Stimulated activated CD8-positive, alpha-beta memory T cell treated with anti-CD3 and anti-CD28 coated beads, Interleukin-15, amount 100 ng/mL, for 48 hours (primary cell): ENCODE measurements at regions not wholly inside any gene's neighbourhood (a gene's known extent, or its start where the extent isn't known, plus 50 kb on each side); places are given as distances from the start of the nearest gene placed in this dataset.

Experiments
- DNase-seq, 2 donors: peaks; one replicate each; pipeline ENCODE4 v3.0.0-alpha.2; 2020; ENCODE audit warnings: low read depth in 2 of 2

DNA sequence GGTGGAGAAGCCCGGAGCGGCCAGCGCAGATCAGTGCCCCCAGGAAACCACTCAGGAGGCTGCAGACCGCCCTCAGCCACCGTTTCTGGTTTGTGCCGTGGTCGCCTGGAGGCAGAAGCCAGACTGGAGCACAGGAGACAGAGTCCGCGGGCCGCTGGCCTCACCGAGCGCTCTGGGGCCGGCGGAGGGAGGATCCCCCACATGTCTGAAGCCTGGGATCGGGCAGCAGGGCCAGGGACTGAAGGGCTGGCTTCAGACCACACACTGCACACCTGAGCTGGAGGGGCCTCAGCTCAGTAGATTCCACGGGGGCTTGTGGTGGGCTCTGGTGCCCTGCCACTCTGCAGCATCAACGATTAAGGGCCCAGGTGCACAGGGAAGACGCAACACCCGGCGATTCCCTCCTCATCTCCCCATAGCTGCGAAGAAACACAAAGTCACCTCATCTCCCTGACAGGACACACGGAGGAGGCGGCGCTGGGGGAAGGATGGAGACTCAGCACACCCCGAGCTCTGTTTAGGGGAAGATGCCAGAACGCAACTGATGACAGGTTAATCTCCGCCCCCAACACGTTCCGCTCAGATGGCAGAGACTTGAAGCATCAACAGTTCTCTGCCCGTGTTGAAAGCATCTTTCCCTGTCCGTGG, 408.1 kb downstream of the GALR1 start:
- no peak for DNase-seq

DNA sequence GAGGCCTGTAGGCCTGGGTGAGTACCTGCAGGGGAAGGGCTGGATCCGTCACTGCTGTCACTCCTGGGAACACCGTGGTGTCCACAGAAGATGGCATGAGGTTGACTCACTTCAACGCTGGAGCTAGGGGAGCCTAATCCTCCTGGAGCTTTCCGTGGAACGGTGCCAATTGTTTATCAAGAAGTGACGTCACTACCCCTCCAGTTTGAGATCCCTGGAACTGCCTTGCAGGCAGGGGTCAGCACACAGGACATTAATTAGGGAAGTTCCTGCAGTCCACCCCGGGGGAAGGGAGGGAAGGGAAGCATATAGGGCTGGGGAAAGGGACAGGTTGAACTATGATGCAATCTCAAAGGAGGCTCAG, 408.6 kb downstream of the GALR1 start:
- DNase-seq: no peak

DNA sequence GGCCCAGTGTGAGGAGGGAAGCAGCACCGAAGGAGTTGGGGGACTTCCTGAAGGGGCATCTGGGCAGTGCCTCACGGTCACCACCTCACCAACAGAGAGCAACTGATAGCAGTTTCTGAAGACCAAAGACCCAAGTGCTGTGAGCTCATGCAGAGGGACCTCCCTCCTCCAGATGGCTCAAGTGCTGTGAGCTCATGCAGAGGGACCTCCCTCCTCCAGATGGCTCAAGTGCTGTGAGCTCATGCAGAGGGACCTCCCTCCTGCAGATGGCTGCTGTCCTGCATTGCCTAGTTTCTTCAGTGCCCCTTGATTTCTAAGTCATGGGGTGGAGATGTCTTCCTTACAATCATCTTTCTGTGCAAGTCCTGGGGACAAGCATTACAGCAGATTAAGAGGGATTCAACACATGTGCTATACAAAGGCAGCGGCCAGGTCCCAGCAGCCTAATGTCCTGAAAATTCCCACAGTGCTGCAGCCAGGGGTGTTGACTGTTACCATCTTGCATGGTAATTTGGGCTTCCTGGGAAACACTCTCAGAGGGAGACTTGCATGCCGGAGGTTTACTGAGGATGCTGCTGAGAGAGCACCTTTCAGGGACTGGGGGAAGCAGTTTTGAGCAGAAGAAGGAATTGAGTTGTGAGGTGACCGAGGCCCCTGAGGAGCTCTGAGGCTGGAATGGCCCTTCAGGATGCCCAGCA, 409.3 kb downstream of the GALR1 start:
- DNase-seq: no peak

DNA sequence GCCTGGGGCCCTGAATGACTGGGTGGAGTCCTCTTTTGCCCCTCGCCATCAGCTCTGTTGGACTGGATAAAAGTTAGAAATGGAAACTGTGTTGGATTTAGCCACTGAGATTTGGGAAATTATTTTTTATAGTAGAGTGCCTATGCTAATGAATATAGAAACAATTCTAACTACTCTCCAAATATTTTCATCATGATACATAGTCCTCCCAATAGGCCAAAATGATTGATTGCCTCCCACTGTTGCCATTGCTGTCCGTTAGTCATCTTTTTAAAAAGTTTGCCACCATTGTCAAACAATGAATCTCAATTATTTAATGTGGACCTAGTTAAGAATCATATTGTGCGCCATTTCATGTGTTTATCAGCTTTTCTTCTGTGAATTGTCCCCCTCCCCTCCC, 417.0 kb downstream of the GALR1 start:
- no peak for DNase-seq

DNA sequence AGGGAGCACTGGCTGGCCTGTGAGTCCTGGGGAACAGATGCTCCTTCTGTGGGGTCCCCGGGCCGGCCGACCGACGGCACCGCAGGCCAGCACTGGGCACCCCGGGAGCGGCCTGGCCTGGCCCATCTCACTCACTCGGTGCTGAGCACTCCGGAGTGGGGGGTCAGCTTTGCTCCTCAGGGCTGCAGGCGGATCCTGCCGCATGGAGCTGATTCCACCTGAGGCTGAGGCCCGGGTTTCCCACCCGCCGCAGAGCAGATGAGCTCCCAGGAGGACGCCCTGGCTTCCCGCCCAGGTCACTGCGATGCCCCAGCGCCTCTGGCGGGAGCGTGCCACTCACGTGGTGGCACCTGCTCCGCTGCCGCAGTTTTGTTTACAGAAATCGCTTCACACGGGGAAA, 418.6 kb downstream of the GALR1 start:
- no peak for DNase-seq

DNA sequence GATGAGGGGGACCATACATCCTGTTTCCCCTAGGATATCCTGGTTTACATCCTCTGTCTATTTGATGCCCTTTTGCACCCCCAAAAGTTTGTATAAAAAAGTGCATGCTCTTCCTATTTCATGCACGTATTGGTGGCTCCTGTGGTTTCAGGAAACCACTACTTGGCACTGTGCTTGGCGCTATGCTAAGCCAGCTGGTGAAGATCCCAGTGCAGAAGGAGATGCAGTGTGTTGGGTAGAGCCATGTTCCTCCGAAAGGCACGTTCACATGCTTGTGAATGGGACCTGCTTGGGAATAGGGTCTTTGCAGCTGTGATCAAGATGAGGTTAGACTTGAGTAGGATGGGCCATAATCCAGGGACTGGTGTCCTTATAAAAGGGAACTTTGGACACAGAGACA, 419.7 kb downstream of the GALR1 start:
- no peak for DNase-seq

DNA sequence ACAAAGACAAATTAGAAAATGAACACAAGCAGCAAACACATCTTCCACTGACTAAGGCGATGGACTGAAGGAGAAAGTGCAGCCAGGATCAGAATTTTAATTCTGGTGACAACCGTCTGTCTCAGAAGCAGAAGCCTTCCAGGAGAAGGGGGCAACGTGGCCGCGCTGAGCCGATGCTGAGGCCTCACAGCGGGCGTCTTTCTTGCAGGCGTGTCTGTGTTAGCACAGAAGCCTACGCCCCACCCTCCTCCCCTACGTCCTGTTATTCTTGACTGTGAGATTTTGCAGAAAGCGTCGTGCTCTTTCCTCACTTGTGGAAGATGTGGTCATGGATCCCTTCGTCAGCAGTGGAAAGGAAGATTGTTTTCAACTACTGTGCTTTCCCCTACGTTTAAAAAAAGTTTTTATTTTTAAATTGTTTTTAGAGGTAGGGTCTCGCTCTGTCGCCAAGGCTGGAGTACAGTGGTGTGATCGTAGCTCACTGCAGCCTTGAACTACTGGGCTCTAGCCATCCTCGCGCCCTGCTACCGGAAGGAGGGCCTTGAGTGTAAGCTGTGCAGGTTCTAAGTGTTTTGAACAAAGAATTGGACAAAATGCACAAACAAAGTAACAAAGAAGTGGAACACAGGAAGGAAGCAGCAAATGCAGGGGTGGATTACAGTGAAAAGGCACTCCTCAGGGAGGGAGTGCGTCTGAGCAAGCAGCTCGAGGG, 422.0 kb downstream of the GALR1 start:
- DNase-seq: no peak

DNA sequence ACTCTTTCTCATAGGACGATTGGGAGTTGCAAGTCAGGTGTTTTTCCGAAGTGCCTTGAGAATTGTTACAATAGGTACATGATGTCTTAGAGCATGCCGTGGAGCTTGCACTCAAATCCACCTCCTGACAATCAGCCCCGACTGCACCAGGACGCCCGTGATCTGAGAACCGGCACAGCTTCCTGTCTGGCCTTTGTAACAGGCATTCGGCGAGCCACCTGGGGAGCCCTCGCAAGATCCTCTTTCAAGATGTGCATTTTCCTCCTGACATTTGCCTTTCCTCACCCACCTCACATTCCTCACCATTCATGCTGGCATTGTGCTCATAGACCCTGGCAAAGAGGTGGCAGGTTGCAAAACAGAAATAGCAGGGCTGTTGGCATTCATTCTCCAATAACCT, 427.3 kb downstream of the GALR1 start:
- no peak for DNase-seq

DNA sequence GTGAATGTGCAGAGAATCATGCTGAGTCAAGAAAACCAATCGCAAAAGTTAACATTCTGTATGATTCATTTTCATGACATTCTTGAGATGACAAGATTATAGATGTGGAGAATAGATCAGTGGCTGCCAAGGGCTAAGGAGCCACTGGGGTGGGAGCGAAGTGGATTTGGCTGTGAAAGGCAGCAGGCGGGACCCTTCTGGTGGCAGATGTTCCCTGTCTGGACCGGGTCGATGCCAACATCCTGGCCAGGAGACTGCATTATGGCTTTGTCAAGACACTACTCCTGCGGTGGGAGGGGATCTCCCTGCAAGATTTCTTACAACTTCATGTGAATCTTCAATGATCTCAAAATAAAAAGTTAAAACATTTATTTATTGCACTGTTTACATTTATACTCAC, 427.9 kb downstream of the GALR1 start:
- no peak for DNase-seq

DNA sequence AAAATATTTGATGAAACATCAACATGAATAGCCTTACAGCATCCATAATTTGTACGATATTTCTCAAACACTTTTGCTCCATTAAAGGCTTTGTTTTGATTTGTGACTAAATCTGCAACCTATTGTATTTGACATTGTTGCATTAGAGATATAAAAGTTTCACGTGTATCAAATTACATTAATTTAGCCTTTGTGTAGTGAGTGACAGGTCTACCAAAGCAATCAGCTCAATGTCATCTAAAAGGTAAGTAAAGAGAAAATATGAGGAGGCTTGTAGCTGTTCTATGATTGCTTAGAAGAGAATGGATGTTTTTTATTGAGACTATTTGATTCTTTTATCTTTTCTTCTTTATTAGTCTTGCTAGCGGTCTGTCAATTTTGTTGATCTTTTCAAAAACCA, 430.2 kb downstream of the GALR1 start:
- no peak for DNase-seq

DNA sequence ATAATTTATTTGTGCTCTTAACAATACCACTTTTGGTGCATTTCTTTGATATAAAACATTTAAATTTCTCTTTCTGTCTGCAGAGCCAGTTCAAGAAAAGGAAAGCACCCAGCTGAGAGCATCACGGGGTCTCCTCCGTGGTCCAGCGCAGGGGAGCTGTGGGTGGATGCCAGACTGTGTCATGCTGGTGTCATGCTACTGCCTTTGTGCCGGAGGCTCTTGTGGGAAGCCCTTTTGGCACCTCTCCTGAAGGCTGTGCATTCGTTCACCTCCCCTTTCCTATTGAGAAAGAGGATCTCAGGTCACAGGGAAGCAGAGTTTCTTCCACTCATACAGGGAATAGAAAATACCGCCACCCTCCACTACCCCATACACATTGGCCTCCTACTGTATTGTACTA, 450.4 kb downstream of the GALR1 start:
- no peak for DNase-seq

DNA sequence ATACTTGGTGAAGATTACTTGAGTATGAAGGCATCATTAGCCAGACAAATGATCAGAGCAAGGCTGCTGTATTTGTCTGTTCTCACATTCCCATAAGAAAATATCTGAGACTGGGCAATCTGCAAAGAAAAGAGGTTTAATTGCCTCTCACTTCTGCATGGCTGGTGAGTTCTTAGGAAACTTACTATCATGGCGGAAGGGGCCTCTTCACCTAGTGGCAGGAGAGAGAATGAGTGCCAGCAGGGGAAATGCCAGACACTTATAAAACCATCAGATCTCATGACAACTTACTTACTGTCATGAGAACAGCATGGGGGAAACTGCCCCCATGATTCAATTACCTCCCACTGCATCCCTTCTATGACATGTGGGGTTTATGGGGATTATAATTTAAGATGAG, 452.3 kb downstream of the GALR1 start:
- no peak for DNase-seq

DNA sequence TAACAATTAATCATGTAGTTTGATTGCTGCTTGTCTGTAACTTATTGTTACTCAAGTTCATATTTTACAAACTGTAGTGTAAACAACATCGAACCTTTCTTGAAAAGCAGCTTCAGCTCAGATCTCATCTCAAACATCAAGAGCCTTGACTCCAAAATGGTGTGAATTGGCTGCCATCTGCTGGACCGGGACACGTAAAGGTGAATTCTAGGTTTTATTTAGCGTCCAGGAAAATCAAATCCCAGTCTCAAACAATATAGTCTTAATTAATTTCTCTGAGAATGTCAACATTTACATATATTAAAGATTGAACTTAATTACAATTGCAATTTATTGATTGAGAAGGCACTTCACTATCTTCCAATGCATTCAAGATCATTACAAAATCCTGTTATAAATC, 453.0 kb downstream of the GALR1 start:
- DNase-seq: no peak

DNA sequence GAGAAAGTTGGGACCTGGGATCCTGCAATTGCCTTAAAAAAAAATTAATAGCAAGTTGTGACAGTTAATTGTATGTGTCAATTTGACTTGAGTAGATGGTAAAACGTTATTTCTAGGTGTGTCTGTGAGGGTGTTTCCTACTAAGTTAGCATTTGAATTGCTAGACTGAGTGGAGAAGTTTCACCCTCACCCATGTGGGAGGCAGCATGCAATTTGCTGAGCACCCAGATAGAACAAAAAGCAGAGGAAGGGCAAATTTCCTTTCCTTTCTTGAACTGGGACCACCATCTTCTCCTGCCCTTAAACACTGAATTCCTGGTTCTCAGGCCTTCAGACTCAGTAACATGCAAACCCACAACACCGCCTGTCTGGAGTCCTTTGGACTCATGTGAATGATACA, 455.7 kb downstream of the GALR1 start:
- no peak for DNase-seq

DNA sequence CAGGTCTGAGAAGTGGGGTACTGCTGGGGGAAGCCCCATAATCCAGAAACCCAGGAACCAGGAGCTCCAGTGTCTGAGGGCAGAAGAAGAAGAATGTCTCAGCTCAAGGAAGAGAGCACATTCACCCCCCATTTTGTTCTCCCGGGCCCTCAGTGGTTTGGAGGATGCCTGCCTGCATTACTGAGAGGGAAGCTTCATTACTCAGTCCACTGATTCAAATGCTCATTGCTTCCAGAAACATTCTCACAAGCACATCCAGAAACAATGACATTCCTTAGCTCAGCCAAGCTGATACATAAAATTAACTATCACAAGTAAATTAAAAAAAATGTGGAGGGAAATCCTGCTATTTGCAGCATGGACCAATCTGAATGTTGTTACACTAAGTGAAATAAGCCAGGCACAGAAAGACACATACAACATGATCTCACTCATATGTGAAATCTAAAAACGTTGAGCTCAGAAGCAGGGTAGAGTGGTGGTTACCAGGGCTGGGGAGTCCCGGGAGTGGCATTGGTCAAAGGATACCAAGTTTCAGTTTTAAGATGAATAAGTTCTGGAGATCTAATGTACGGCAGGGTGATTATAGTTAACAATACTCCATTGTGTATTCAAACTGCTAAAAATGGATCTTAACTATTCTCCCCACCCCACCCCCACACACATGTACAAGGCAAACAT, 459.3 kb downstream of the GALR1 start:
- no peak for DNase-seq

DNA sequence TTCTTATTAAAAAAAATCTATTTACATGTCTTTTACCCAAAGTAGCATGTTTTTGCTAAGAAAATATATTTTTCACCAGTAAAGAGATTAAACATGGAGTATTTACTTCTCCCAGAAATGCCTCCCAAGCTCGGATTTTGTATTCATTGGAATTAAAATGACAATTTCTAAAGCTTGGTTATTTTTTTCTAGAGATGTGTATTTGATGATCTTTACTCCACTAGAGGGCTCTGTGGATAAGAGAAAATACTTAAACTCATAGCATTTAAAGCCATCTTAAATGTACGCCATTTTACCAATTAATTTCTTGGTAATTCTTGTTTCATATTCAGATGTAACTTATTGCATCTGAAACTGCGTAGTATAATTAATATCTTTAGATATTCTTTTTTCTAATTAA, 461.4 kb downstream of the GALR1 start:
- no peak for DNase-seq

DNA sequence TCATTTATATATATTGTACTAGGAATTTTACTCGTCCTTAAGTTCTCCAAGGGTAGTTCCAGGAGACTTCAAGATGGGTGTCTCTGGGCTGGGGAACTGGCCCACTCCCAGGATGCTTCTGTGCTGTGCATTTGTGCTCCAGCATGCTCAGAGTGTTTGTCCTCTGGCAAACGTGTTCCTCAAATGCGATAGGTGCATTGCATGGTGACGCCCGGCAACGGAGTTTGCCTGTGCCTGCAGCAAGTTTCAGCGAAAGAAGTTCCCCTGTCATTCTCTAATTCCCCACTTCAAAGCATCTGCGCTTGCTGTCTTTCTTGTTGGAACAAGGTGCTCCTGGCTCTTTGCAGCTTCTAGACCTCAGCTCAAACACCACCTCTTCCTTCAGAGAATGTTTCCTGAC, 465.1 kb downstream of the GALR1 start:
- no peak for DNase-seq

DNA sequence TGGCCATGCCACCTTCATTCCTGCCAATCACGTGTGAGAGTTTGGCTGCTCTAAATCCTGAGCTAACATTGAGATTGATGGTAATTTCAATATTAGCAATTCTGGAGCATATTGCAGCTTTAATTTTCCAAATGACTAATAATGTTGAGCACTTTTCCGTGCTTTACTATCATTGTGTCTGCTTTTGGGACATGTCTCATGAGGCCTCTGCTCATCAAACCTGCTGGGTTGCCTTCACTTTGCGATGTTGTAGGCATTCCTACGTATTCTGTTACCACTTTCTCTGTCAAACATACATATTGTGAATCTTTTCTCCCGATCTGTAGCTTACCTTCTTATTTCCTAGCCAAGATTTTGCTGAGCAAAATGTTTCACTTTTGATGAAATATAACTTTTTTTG, 466.6 kb downstream of the GALR1 start:
- no peak for DNase-seq

DNA sequence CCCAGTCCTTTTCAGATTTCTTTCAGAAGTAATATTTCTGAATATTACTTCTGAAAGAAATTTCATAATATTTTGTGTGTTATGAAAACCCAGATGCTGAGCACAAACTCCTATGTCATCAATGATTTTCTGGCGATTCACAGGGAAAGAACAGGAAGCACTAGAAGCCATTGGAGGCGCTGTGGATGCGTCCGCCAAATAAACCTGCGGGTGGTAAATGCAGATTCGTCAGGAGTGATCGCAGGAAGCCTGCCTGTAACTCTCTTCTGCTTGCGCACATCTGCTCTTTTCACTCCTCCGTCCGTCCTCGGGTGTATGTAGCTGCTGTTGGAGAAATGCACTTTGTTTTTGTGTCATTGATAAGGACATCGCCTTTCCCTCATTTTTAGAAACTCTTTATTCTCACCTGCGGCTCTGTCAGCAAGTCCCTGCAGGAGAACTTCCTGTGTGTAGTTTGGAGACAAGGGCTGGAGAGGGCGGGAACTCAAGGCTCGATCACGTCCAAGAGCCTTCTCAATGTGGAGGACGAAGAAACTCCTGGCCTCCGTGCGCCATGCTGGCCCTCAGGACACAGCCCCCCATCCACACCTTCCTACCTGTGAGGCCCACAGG, 483.8 kb downstream of the GALR1 start:
- no peak for DNase-seq

DNA sequence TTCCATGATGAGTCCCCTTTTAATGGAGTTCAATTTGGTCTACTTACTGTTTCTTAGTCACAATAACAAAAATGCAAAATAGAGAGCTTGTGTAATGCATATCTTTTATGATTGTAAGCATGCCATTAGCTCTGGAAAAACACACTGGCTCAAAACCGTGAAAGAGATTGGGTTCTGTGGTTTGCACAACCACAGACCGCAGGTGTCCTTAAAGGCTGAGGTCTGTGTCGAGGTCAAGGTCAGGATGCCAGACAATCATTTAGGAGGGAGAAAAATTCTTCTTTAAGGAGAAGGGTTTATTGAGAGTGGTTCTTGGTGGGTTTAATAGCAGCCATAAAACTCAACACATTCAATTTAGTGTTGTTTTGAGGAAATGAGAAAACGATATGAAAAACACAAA, 487.2 kb downstream of the GALR1 start:
- DNase-seq: no peak

DNA sequence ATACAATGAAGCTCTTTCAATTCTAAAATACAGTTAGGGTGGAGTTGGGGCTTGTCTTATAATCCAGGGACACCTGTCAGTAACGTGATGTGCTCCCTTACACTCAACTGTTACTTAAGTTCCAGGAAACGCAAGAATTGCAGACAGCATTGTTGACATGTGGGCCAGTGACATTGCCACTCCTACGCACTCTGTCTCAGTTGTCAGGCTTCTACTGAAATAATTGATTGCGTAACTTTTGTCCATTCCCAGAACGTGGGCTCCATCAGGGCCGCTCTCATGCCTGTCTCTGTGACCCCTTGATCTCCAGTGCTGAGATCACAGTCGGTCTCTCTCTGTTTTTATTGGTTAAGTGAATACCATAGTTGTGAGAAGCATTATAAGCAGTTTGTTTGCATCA, 487.8 kb downstream of the GALR1 start:
- DNase-seq: no peak

DNA sequence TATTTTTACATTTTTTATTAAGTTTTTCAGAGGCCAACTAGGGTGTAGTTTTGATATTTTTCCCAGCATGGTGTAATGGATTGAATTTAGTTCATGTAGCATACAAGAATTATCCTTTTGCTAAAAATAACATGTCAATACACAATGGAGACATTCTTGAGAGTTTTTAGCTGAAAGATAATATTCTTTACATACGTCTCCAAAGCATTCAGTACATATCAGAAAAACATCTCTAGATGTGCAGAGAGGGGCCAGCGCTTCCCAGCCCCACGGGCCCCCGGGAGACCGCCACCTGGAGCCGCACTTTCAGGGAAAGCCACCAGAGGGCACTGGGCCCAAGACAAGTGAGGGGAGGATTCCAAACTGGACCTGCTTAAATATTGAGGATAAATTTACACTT, 499.4 kb downstream of the GALR1 start:
- no peak for DNase-seq
